ENCODE measurements at regions not wholly inside any gene's neighbourhood (a gene's known extent, or its start where the extent isn't known, plus 50 kb on each side); places are given as distances from the start of the nearest gene placed in this dataset.
"Not testable (repeated sequence)": the region's sequence is repeated elsewhere in the genome, so short reads cannot be mapped to it uniquely, and the experiment has no call there.

DNA sequence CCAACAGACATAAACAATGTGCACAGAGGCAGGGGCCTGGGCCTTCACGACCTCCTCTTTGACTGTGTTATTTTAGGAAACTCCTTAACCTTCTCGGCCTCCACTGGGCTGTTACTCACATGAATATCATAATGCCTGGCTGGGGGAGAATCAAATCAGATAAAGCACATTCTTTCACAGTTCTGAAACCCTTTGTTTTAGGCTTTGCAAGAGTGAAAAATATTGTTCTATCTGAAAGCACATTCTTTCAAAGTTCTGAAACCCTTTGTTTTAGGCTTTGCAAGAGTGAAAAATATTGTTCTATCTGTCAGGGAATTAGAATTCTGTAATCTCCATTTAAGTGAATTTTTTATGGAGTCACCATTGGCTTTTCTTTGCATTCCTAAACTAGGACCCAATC lies 50.7 kb upstream of the SYNDIG1 start:
- Histone ChIP-seq H3K4me3 (ENCODE audit: low read length) (no peak overlapping the region), H3K27ac (ENCODE audit: low read length) (no peak overlapping the region), H3K4me1 (ENCODE audit: control insufficient read depth, low read depth, low read length) (peaks cover 4% of the 10 kb centered on the region), H3K9ac (ENCODE audit: low read length) (no peak overlapping the region), H3K9me3 (ENCODE audit: control insufficient read depth, low read depth, low read length) (peaks cover 8% of the 10 kb centered on the region), H3K36me3 (ENCODE audit: control insufficient read depth, low read depth, low read length) (no peaks in the 10 kb centered on the region), H3K27me3 (ENCODE audit: control insufficient read depth, insufficient read depth, low read length) (no peaks in the 10 kb centered on the region)

GRCh38 chr20:24417485-24417884 lies 51.9 kb upstream of the SYNDIG1 start:
- Histone ChIP-seq H3K27me3 (ENCODE audit: control insufficient read depth, insufficient read depth, low read length) (no peaks in the 10 kb centered on the region), H3K27ac (ENCODE audit: low read length) (no peak overlapping the region), H3K9me3 (ENCODE audit: control insufficient read depth, low read depth, low read length) (peaks cover 8% of the 10 kb centered on the region), H3K4me1 (ENCODE audit: control insufficient read depth, low read depth, low read length) (no peaks in the 10 kb centered on the region), H3K4me3 (ENCODE audit: low read length) (no peak overlapping the region), H3K9ac (ENCODE audit: low read length) (no peak overlapping the region), H3K36me3 (ENCODE audit: control insufficient read depth, low read depth, low read length) (no peaks in the 10 kb centered on the region)

DNA sequence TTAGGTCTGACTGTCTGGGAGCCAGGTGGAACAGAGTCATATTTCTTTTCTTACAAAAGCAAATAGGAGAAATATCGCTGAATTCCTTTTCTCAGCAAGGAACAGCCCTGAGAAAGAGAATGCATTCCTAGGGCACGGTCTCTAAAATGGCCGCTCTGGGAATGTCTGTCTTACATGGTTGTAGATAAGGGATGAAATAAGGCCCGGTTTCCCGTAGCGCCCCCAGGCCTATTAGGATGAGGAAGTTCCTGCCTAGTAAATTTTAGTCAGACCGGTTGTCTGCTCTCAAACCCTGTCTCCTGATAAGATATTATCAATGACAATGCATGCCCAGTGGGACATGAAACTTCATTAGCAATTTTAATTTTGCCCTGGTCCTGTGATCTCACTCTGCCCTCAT lies 54.0 kb upstream of the SYNDIG1 start:
- H3K27me3 ChIP-seq (ENCODE audit: control insufficient read depth, insufficient read depth, low read length); H3K4me1 ChIP-seq (ENCODE audit: control insufficient read depth, low read depth, low read length); H3K27ac ChIP-seq (ENCODE audit: low read length); H3K9me3 ChIP-seq (ENCODE audit: control insufficient read depth, low read depth, low read length); H3K9ac ChIP-seq (ENCODE audit: low read length); H3K4me3 ChIP-seq (ENCODE audit: low read length); H3K36me3 ChIP-seq (ENCODE audit: control insufficient read depth, low read depth, low read length): not testable (repeated sequence)

DNA sequence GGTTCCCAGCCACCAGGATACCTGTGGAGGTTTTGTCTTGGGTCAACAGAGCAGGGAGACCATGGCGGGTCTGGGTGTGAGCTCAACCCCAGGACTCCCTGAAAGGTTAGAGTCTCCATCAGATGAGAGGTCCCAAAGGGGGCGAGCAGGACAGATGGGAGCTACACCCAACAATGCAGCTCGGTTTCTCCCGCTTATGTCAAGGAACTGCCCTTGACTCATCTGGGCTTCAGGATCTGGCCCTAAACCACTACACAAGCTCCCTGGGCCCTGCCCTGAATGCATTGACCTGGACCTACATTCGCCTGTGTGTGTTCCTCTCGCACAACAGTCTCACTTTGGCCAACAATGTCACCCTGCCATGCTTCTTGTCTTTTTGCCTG lies 57.6 kb upstream of the SYNDIG1 start:
- Histone ChIP-seq H3K4me1 (ENCODE audit: control insufficient read depth, low read depth, low read length) (no peaks in the 10 kb centered on the region), H3K4me3 (ENCODE audit: low read length) (no peak overlapping the region), H3K36me3 (ENCODE audit: control insufficient read depth, low read depth, low read length) (no peaks in the 10 kb centered on the region), H3K27ac (ENCODE audit: low read length) (no peak overlapping the region), H3K27me3 (ENCODE audit: control insufficient read depth, insufficient read depth, low read length) (no peaks in the 10 kb centered on the region), H3K9me3 (ENCODE audit: control insufficient read depth, low read depth, low read length) (peaks cover 8% of the 10 kb centered on the region), H3K9ac (ENCODE audit: low read length) (no peak overlapping the region)

GRCh38 chr20:24411003-24411833 lies 58.2 kb upstream of the SYNDIG1 start:
- no peaks in the 10 kb centered on the region for H3K4me1 ChIP-seq (ENCODE audit: control insufficient read depth, low read depth, low read length)
- H3K4me3 ChIP-seq (ENCODE audit: low read length): no peak overlapping the region
- H3K27me3 ChIP-seq (ENCODE audit: control insufficient read depth, insufficient read depth, low read length): no peaks in the 10 kb centered on the region
- peaks cover 6% of the 10 kb centered on the region for H3K9me3 ChIP-seq (ENCODE audit: control insufficient read depth, low read depth, low read length)
- H3K27ac ChIP-seq (ENCODE audit: low read length): no peak overlapping the region
- no peak overlapping the region for H3K9ac ChIP-seq (ENCODE audit: low read length)
- H3K36me3 ChIP-seq (ENCODE audit: control insufficient read depth, low read depth, low read length): no peaks in the 10 kb centered on the region

- Histone ChIP-seq H3K4me3 (ENCODE audit: low read length) (no peak overlapping the region), H3K9me3 (ENCODE audit: control insufficient read depth, low read depth, low read length) (no peaks in the 10 kb centered on the region), H3K4me1 (ENCODE audit: control insufficient read depth, low read depth, low read length) (no peaks in the 10 kb centered on the region), H3K9ac (ENCODE audit: low read length) (no peak overlapping the region), H3K36me3 (ENCODE audit: control insufficient read depth, low read depth, low read length) (no peaks in the 10 kb centered on the region), H3K27ac (ENCODE audit: low read length) (no peak overlapping the region), H3K27me3 (ENCODE audit: control insufficient read depth, insufficient read depth, low read length) (no peaks in the 10 kb centered on the region)
Observed at GRCh38 chr20:24407151-24407550, 62.3 kb upstream of the SYNDIG1 start.

DNA sequence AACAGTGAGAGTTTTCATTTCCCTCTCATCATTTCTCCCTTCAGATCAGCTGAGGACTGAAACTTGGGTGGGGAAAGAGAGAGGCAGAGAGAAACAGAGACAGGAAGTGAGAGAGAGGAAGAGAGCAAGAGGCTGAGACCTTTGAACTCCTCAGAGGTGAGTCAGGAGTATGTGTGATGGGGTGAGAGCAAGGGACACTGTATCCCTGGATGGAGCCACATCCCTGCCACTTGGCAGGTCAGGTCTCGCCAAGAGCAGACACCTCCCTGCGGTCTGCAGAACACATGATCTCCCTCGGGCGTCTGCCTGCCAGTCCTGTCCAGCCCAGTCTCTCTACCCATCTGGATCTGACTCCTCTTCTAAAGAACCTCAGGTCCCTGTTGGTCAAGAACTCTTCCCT lies 62.7 kb upstream of the SYNDIG1 start:
- no peak overlapping the region for H3K4me3 ChIP-seq (ENCODE audit: low read length)
- H3K9ac ChIP-seq (ENCODE audit: low read length): no peak overlapping the region
- H3K27me3 ChIP-seq (ENCODE audit: control insufficient read depth, insufficient read depth, low read length): no peaks in the 10 kb centered on the region
- H3K36me3 ChIP-seq (ENCODE audit: control insufficient read depth, low read depth, low read length): no peaks in the 10 kb centered on the region
- no peaks in the 10 kb centered on the region for H3K4me1 ChIP-seq (ENCODE audit: control insufficient read depth, low read depth, low read length)
- H3K27ac ChIP-seq (ENCODE audit: low read length): no peak overlapping the region
- no peaks in the 10 kb centered on the region for H3K9me3 ChIP-seq (ENCODE audit: control insufficient read depth, low read depth, low read length)

DNA sequence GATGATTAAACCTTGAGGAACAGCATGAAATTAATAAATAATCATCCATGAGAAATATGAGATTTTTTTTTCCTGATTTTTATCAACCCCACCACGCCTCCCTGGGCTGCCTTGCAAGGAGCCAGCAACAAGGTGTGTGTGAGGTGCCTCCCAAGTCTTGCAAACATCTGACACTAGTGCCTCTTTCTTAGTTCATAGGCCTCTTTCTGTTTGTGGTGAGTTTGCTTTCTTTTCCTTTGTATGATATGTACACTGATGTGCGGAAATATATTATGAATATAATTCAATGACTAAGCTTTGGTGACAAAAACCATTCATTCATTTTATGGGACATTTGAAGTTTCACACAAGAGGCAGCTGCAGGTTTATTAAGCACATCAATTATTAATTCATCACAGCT lies 63.2 kb upstream of the SYNDIG1 start:
- H3K27ac ChIP-seq (ENCODE audit: low read length): no peak overlapping the region
- no peaks in the 10 kb centered on the region for H3K27me3 ChIP-seq (ENCODE audit: control insufficient read depth, insufficient read depth, low read length)
- H3K9ac ChIP-seq (ENCODE audit: low read length): no peak overlapping the region

GRCh38 chr20:24405810-24406209 lies 63.6 kb upstream of the SYNDIG1 start:
- no peaks in the 10 kb centered on the region for H3K9me3 ChIP-seq (ENCODE audit: control insufficient read depth, low read depth, low read length)
- no peak overlapping the region for H3K4me3 ChIP-seq (ENCODE audit: low read length)
- no peaks in the 10 kb centered on the region for H3K36me3 ChIP-seq (ENCODE audit: control insufficient read depth, low read depth, low read length)
- H3K9ac ChIP-seq (ENCODE audit: low read length): no peak overlapping the region
- no peaks in the 10 kb centered on the region for H3K4me1 ChIP-seq (ENCODE audit: control insufficient read depth, low read depth, low read length)
- no peaks in the 10 kb centered on the region for H3K27me3 ChIP-seq (ENCODE audit: control insufficient read depth, insufficient read depth, low read length)
- H3K27ac ChIP-seq (ENCODE audit: low read length): no peak overlapping the region

More for the DNA sequence above, 63.2 kb upstream of the SYNDIG1 start:
- Histone ChIP-seq H3K36me3 (ENCODE audit: control insufficient read depth, low read depth, low read length) (no peaks in the 10 kb centered on the region), H3K4me1 (ENCODE audit: control insufficient read depth, low read depth, low read length) (no peaks in the 10 kb centered on the region), H3K9me3 (ENCODE audit: control insufficient read depth, low read depth, low read length) (no peaks in the 10 kb centered on the region), H3K4me3 (ENCODE audit: low read length) (no peak overlapping the region)

GRCh38 chr20:24403406-24403805 lies 66.0 kb upstream of the SYNDIG1 start:
- no peak overlapping the region for H3K27ac ChIP-seq (ENCODE audit: low read length)
- H3K36me3 ChIP-seq (ENCODE audit: control insufficient read depth, low read depth, low read length): no peaks in the 10 kb centered on the region
- H3K4me1 ChIP-seq (ENCODE audit: control insufficient read depth, low read depth, low read length): no peaks in the 10 kb centered on the region
- H3K4me3 ChIP-seq (ENCODE audit: low read length): no peak overlapping the region
- no peak overlapping the region for H3K9ac ChIP-seq (ENCODE audit: low read length)
- H3K9me3 ChIP-seq (ENCODE audit: control insufficient read depth, low read depth, low read length): no peaks in the 10 kb centered on the region
- no peaks in the 10 kb centered on the region for H3K27me3 ChIP-seq (ENCODE audit: control insufficient read depth, insufficient read depth, low read length)

- H3K4me3 ChIP-seq (ENCODE audit: low read length): no peak overlapping the region
- H3K36me3 ChIP-seq (ENCODE audit: control insufficient read depth, low read depth, low read length): no peaks in the 10 kb centered on the region
- H3K9me3 ChIP-seq (ENCODE audit: control insufficient read depth, low read depth, low read length): no peaks in the 10 kb centered on the region
- no peak overlapping the region for H3K27ac ChIP-seq (ENCODE audit: low read length)
- no peaks in the 10 kb centered on the region for H3K27me3 ChIP-seq (ENCODE audit: control insufficient read depth, insufficient read depth, low read length)
- no peak overlapping the region for H3K9ac ChIP-seq (ENCODE audit: low read length)
- no peaks in the 10 kb centered on the region for H3K4me1 ChIP-seq (ENCODE audit: control insufficient read depth, low read depth, low read length)
Observed at GRCh38 chr20:24402188-24402587, 67.2 kb upstream of the SYNDIG1 start.

DNA sequence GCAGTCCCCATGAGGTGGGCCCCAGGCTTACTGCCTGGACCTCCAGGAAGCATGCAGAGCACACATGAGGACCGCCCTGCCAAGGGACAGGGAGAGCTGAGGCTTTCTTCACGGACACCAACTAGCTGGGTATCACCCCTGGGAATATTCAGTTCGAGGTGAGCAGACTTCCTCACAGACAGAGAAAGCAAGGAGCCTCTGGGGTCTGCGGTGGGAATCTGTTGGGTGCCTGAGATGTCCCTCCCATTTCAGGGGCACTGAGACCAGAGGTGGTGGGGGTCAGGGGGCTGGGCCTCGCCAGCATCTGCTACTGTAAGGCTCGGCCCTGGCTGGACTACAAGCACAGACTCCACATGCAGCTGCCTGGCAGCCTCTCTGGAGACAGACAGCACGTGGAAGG lies 74.3 kb upstream of the SYNDIG1 start:
- Histone ChIP-seq H3K9ac (ENCODE audit: low read length) (no peak overlapping the region), H3K27ac (ENCODE audit: low read length) (no peak overlapping the region), H3K36me3 (ENCODE audit: control insufficient read depth, low read depth, low read length) (no peaks in the 10 kb centered on the region), H3K4me3 (ENCODE audit: low read length) (no peak overlapping the region), H3K9me3 (ENCODE audit: control insufficient read depth, low read depth, low read length) (no peaks in the 10 kb centered on the region), H3K27me3 (ENCODE audit: control insufficient read depth, insufficient read depth, low read length) (no peaks in the 10 kb centered on the region), H3K4me1 (ENCODE audit: control insufficient read depth, low read depth, low read length) (no peaks in the 10 kb centered on the region)
